ENCODE measurements at regions not wholly inside any gene's neighbourhood (a gene's known extent, or its start where the extent isn't known, plus 50 kb on each side); places are given as distances from the start of the nearest gene placed in this dataset.

DNA sequence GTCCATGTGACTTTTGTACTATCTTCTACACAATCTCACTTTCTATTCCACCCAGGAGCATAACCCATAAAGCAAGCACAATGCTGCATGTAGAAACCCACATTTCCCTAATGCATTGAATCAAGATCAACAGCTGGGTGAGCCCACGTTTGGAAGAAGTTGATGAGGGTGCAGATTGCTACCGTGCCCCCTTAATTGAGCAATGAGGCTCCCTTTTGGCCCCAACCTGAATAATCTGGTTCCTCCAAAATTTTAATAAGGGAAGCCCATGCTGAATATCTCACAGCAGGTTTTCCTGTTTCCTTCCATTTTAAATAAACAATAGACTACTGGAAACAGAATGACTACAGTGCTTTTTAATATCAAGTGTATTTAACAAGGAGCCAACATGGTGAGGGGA lies 403.6 kb upstream of the SGCG start:
- TF ChIP-seq, protein P1, sequence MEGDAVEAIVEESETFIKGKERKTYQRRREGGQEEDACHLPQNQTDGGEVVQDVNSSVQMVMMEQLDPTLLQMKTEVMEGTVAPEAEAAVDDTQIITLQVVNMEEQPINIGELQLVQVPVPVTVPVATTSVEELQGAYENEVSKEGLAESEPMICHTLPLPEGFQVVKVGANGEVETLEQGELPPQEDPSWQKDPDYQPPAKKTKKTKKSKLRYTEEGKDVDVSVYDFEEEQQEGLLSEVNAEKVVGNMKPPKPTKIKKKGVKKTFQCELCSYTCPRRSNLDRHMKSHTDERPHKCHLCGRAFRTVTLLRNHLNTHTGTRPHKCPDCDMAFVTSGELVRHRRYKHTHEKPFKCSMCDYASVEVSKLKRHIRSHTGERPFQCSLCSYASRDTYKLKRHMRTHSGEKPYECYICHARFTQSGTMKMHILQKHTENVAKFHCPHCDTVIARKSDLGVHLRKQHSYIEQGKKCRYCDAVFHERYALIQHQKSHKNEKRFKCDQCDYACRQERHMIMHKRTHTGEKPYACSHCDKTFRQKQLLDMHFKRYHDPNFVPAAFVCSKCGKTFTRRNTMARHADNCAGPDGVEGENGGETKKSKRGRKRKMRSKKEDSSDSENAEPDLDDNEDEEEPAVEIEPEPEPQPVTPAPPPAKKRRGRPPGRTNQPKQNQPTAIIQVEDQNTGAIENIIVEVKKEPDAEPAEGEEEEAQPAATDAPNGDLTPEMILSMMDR (IDR thresholded peaks at IDR 0.05) = no peak
- TF ChIP-seq POLR2AphosphoS5 (IDR thresholded peaks at IDR 0.05) (no peak), EP300 (IDR thresholded peaks at IDR 0.05) (no peak)
